ENCODE measurements at regions not wholly inside any gene's neighbourhood (a gene's known extent, or its start where the extent isn't known, plus 50 kb on each side); places are given as distances from the start of the nearest gene placed in this dataset.

DNA sequence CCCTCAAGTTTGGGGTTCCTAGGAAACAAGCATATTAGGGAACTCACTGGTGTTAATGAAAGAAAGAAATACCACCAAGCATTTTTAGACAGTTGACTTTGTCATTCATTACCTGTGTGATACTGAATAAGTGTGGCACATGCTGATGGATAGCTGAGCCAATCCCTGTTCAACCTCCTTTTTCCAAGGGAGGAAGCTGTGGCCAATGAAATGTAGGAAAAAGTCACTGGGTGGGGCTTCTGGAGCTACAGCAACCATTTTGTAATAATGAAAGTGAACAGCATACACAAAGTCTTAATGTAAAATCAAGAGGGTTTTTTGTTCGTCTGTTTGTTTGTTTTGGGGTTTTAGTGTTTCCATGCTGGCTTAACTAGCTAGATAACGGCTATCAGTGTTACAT is 254.3 kb upstream of the SALL1 start:
- TF ChIP-seq ZNF792 (CRISPR knock-in tag; IDR thresholded peaks at IDR 0.05) = no peak
- TF ChIP-seq YEATS2 (CRISPR knock-in tag; IDR thresholded peaks at IDR 0.05; ENCODE audit: borderline replicate concordance) = no peak
- no peak for TF ChIP-seq MAFK (conservative IDR thresholded peaks at IDR 0.05 in 1 of 2, IDR thresholded peaks at IDR 0.05 in 1 of 2; ENCODE audit: low read length in 2 of 2)
- TF ChIP-seq, protein P1, sequence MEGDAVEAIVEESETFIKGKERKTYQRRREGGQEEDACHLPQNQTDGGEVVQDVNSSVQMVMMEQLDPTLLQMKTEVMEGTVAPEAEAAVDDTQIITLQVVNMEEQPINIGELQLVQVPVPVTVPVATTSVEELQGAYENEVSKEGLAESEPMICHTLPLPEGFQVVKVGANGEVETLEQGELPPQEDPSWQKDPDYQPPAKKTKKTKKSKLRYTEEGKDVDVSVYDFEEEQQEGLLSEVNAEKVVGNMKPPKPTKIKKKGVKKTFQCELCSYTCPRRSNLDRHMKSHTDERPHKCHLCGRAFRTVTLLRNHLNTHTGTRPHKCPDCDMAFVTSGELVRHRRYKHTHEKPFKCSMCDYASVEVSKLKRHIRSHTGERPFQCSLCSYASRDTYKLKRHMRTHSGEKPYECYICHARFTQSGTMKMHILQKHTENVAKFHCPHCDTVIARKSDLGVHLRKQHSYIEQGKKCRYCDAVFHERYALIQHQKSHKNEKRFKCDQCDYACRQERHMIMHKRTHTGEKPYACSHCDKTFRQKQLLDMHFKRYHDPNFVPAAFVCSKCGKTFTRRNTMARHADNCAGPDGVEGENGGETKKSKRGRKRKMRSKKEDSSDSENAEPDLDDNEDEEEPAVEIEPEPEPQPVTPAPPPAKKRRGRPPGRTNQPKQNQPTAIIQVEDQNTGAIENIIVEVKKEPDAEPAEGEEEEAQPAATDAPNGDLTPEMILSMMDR (CRISPR knock-in tag; IDR thresholded peaks at IDR 0.05) = no peak
- TF ChIP-seq, protein P2, sequence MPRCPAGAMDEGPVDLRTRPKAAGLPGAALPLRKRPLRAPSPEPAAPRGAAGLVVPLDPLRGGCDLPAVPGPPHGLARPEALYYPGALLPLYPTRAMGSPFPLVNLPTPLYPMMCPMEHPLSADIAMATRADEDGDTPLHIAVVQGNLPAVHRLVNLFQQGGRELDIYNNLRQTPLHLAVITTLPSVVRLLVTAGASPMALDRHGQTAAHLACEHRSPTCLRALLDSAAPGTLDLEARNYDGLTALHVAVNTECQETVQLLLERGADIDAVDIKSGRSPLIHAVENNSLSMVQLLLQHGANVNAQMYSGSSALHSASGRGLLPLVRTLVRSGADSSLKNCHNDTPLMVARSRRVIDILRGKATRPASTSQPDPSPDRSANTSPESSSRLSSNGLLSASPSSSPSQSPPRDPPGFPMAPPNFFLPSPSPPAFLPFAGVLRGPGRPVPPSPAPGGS (CRISPR knock-in tag; IDR thresholded peaks at IDR 0.05) = no peak
- no peak for TF ChIP-seq BRCA1 (CRISPR knock-in tag; IDR thresholded peaks at IDR 0.05)
- no peak for TF ChIP-seq IRF2 (CRISPR knock-in tag; IDR thresholded peaks at IDR 0.05)
- no peak for TF ChIP-seq RARA (CRISPR knock-in tag; IDR thresholded peaks at IDR 0.05)
- TF ChIP-seq, protein P3, sequence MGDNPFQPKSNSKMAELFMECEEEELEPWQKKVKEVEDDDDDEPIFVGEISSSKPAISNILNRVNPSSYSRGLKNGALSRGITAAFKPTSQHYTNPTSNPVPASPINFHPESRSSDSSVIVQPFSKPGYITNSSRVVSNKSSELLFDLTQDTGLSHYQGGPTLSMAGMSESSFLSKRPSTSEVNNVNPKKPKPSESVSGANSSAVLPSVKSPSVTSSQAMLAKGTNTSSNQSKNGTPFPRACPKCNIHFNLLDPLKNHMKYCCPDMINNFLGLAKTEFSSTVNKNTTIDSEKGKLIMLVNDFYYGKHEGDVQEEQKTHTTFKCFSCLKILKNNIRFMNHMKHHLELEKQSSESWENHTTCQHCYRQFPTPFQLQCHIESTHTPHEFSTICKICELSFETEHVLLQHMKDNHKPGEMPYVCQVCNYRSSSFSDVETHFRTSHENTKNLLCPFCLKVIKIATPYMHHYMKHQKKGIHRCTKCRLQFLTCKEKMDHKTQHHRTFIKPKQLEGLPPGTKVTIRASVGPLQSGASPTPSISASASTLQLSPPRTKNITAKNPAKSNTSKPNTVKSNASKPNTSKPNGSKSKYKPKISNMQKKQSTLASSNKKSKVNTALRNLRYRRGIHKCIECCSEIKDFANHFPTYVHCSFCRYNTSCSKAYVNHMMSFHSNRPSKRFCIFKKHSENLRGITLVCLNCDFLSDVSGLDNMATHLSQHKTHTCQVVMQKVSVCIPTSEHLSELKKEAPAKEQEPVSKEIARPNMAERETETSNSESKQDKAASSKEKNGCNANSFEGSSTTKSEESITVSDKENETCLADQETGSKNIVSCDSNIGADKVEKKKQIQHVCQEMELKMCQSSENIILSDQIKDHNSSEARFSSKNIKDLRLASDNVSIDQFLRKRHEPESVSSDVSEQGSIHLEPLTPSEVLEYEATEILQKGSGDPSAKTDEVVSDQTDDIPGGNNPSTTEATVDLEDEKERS (CRISPR knock-in tag; IDR thresholded peaks at IDR 0.05) = no peak
- no peak for TF ChIP-seq ZNF143 (CRISPR knock-in tag; IDR thresholded peaks at IDR 0.05)
